GM23248 (cell line): ENCODE measurements at regions not wholly inside any gene's neighbourhood (a gene's known extent, or its start where the extent isn't known, plus 50 kb on each side); places are given as distances from the start of the nearest gene placed in this dataset.

Experiments
- DNase-seq: peaks from one replicate; pipeline ENCODE4 v3.0.0-alpha.2; 2015
- H2AFZ ChIP-seq: fragments of 200-600 bp; sonication (generic); 2 replicates; pipeline ENCODE4 v1.6.1; 2016; ENCODE audit warnings: antibody characterized with exemption
- H3F3A ChIP-seq: fragments of 200-600 bp; sonication (generic); 2 replicates; pipeline ENCODE4 v1.6.1; 2016; ENCODE audit warnings: mild to moderate bottlenecking, antibody characterized with exemption, mixed run types; ENCODE audit not compliant: insufficient read depth
- H3K27ac ChIP-seq: fragments of 200-600 bp; sonication (generic); 2 replicates; pipeline ENCODE4 v1.5.1; 2016; ENCODE audit warnings: mild to moderate bottlenecking
- H3K27me3 ChIP-seq: fragments of 200-600 bp; sonication (generic); replicated peaks from 2 replicates; pipeline ENCODE4 v1.6.1; 2016; ENCODE audit warnings: mild to moderate bottlenecking; ENCODE audit not compliant: insufficient read depth
- H3K36me3 ChIP-seq: fragments of 200-600 bp; sonication (generic); 2 replicates; pipeline ENCODE4 v1.6.1; 2016; ENCODE audit warnings: low read depth, mild to moderate bottlenecking
- H3K4me1 ChIP-seq: fragments of 200-600 bp; sonication (generic); 2 replicates; pipeline ENCODE4 v1.6.1; 2016; ENCODE audit warnings: mild to moderate bottlenecking; ENCODE audit not compliant: insufficient read depth
- H3K4me2 ChIP-seq: fragments of 200-600 bp; sonication (generic); one replicate; pipeline ENCODE4 v1.6.1; 2016; ENCODE audit warnings: mild to moderate bottlenecking; ENCODE audit not compliant: unreplicated experiment
- H3K4me3 ChIP-seq: fragments of 200-600 bp; sonication (generic); 2 replicates; pipeline ENCODE4 v1.5.1; 2016; ENCODE audit warnings: mild to moderate bottlenecking
- H3K79me2 ChIP-seq: fragments of 200-600 bp; sonication (generic); 2 replicates; pipeline ENCODE4 v1.6.1; 2016; ENCODE audit warnings: mild to moderate bottlenecking; ENCODE audit not compliant: insufficient read depth
- H3K9ac ChIP-seq: fragments of 200-600 bp; sonication (generic); 2 replicates; pipeline ENCODE4 v1.6.1; 2016; ENCODE audit warnings: mild to moderate bottlenecking
- H3K9me2 ChIP-seq: fragments of 200-600 bp; sonication (generic); 2 replicates; pipeline ENCODE4 v1.6.1; 2016; ENCODE audit warnings: mixed run types, mild to moderate bottlenecking, moderate library complexity; ENCODE audit not compliant: insufficient read depth
- H3K9me3 ChIP-seq: fragments of 200-600 bp; sonication (generic); one replicate; pipeline ENCODE4 v1.6.1; 2017; ENCODE audit warnings: low read depth
- H4K20me1 ChIP-seq: fragments of 200-600 bp; sonication (generic); 2 replicates; pipeline ENCODE4 v1.6.0; 2016; ENCODE audit not compliant: insufficient read depth
- EZH2 ChIP-seq: fragments of 200-600 bp; sonication (generic); IDR thresholded peaks from 2 replicates; pipeline ENCODE4 v1.6.1; 2018; ENCODE audit warnings: antibody characterized with exemption, mild to moderate bottlenecking; ENCODE audit not compliant: insufficient read depth, poor library complexity, severe bottlenecking
- EZH2phosphoT487 ChIP-seq: fragments of 200-600 bp; sonication (generic); IDR thresholded peaks from 2 replicates; pipeline ENCODE4 v1.6.1; 2018; ENCODE audit warnings: antibody characterized with exemption, moderate library complexity, mild to moderate bottlenecking, low read depth; ENCODE audit not compliant: insufficient read depth
- WGBS, 2 experiments: methylation state at CpG; one replicate each; pipeline ENCODE4 v1.1.6; 2015 to 2017; ENCODE audit warnings: low lambda C conversion rate in 2 of 2, low coverage in 1 of 2; ENCODE audit errors: missing lambda C conversion rate in 2 of 2; 5-methylcytosine and 5-hydroxymethylcytosine counted together
- in situ Hi-C: fragments of 300-500 bp; cut with MboI; formaldehyde crosslinking; loops from 2 replicates; pipeline ENCODE4 v1.15.0; 2020

DNA sequence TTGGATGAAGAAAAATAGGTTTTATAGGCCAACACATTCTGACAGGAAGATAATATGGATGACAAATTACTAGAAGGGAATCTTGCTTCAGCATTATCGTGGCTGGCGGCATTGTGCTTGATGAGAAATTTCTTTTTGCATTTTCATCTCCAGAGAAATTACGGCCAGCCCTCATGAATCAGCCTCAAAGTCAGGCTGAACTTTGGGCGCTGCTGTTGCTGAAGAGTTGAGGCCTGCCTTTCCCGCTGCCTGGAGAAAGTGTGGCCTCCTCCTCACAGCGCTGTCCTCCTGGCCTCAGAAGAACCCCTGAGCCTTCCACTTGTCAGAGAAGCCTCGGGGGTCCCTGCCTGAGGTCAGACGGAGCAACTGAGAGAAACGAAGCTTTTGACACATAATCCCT, 272.4 kb upstream of the KCNIP4 start:
- H3K36me3 ChIP-seq, result no peaks in the 10 kb centered on the region
- H3K27ac ChIP-seq, result no peak overlapping the region
- H3K9ac ChIP-seq, result no peak overlapping the region
- H3K4me1 ChIP-seq, result no peaks in the 10 kb centered on the region
- peaks cover 12% of the 10 kb centered on the region; the same call in 1 of the 2 replicates for H3K27me3 ChIP-seq
- in situ Hi-C loops, result no loop called here
- WGBS, 2 experiments, result 53 to 56% methylated on average over 9 of the region's 9 CpGs
- H3K4me3 ChIP-seq, result no peak overlapping the region
- no peaks in the 10 kb centered on the region for H3K79me2 ChIP-seq
- no peaks in the 10 kb centered on the region for H3K9me2 ChIP-seq
- no peaks in the 10 kb centered on the region for H3K9me3 ChIP-seq
- no peaks in the 10 kb centered on the region for H3F3A ChIP-seq
- no peak for DNase-seq
- H4K20me1 ChIP-seq, result no peaks in the 10 kb centered on the region
- H3K4me2 ChIP-seq, result no peak overlapping the region
- TF ChIP-seq EZH2phosphoT487 (no peak), EZH2 (no peak)
- H2AFZ ChIP-seq, result no peak overlapping the region

DNA sequence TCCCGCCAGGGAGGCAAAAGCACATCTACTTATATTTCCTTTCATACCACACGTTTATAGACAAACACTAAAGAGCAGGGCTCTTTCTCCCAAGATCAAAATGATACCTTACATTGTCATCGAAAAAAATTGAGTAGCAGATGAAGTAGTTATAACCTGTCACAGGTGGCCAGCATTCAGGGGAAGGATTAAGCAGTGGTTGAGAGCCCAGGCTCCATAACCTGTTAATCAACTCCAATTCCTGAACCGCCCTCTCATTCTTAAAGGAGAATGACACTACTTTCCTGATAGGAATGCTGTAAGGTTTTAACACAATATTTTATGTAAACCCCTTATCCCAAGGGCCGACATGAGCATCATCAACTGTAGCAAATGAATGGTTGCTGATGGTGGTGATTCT, 268.9 kb upstream of the KCNIP4 start:
- H3K9ac ChIP-seq, result no peak overlapping the region
- H3K4me3 ChIP-seq, result no peak overlapping the region
- no peaks in the 10 kb centered on the region for H3F3A ChIP-seq
- no peaks in the 10 kb centered on the region for H3K9me3 ChIP-seq
- no peaks in the 10 kb centered on the region for H3K9me2 ChIP-seq
- H3K36me3 ChIP-seq, result no peaks in the 10 kb centered on the region
- no peak overlapping the region for H3K27ac ChIP-seq
- H2AFZ ChIP-seq, result no peak overlapping the region
- TF ChIP-seq EZH2phosphoT487, result no peak
- TF ChIP-seq EZH2, result no peak
- in situ Hi-C loops, result no loop called here
- H3K79me2 ChIP-seq, result no peaks in the 10 kb centered on the region
- no peaks in the 10 kb centered on the region for H3K4me1 ChIP-seq
- no peaks in the 10 kb centered on the region for H4K20me1 ChIP-seq
- H3K27me3 ChIP-seq, result peaks cover 23% of the 10 kb centered on the region
- DNase-seq, result no peak
- WGBS, 2 experiments, result 28 to 32% methylated on average over 5 of the region's 5 CpGs
- no peak overlapping the region for H3K4me2 ChIP-seq

DNA sequence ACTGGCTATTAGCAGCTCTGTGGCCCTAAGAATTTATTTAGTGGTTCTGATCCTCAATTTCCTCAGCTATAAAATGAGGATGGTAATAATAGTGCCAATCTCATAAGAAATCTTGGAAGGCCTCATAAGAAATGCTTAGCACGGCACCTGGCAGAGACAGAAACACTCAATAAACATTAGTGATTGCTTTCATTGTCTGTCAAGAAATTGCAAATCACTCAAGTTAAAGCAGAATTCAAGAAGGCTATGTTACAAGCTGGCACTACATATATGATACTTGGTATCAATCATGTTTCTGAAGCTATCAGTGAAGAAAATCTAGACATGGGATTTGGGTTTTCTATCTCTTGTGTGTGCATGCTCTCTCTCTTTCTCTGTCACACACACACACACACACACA, 267.7 kb upstream of the KCNIP4 start:
- Histone ChIP-seq H3K27ac (no peak overlapping the region), H3K79me2 (no peaks in the 10 kb centered on the region), H3K9ac (no peak overlapping the region), H4K20me1 (no peaks in the 10 kb centered on the region), H3K4me1 (no peaks in the 10 kb centered on the region), H3F3A (no peaks in the 10 kb centered on the region), H3K36me3 (no peaks in the 10 kb centered on the region), H3K9me3 (no peaks in the 10 kb centered on the region), H3K27me3 (peaks cover 23% of the 10 kb centered on the region), H2AFZ (no peak overlapping the region), H3K9me2 (no peaks in the 10 kb centered on the region), H3K4me2 (no peak overlapping the region), H3K4me3 (no peak overlapping the region)
- no peak for DNase-seq
- WGBS, 2 experiments, result 53 to 70% methylated on average over 1 of the region's 1 CpG
- TF ChIP-seq EZH2 (no peak), EZH2phosphoT487 (no peak)
- in situ Hi-C loops, result no loop called here

GRCh38 chr4:22215084-22215483, 266.5 kb upstream of the KCNIP4 start:
- H3K4me1 ChIP-seq, result no peaks in the 10 kb centered on the region
- WGBS, 2 experiments, result 8 to 10% methylated on average over 1 of the region's 1 CpG
- no peak overlapping the region for H3K27ac ChIP-seq
- H3K9ac ChIP-seq, result no peak overlapping the region
- no peak for TF ChIP-seq EZH2phosphoT487
- TF ChIP-seq EZH2, result no peak
- H3K36me3 ChIP-seq, result no peaks in the 10 kb centered on the region
- peaks cover 23% of the 10 kb centered on the region for H3K27me3 ChIP-seq
- no peak for DNase-seq
- in situ Hi-C loops, result no loop called here
- no peaks in the 10 kb centered on the region for H3K9me2 ChIP-seq
- no peak overlapping the region for H2AFZ ChIP-seq
- no peak overlapping the region for H3K4me2 ChIP-seq
- no peaks in the 10 kb centered on the region for H4K20me1 ChIP-seq
- H3K9me3 ChIP-seq, result no peaks in the 10 kb centered on the region
- H3K4me3 ChIP-seq, result no peak overlapping the region
- no peaks in the 10 kb centered on the region for H3F3A ChIP-seq
- H3K79me2 ChIP-seq, result no peaks in the 10 kb centered on the region

- H3F3A ChIP-seq, result no peaks in the 10 kb centered on the region
- H3K27me3 ChIP-seq, result no peaks in the 10 kb centered on the region
- no peak overlapping the region for H2AFZ ChIP-seq
- 56 to 61% methylated on average over 1 of the region's 1 CpG for WGBS, 2 experiments
- H4K20me1 ChIP-seq, result no peaks in the 10 kb centered on the region
- no peaks in the 10 kb centered on the region for H3K9me3 ChIP-seq
- H3K36me3 ChIP-seq, result no peaks in the 10 kb centered on the region
- no peak overlapping the region for H3K9ac ChIP-seq
- no peaks in the 10 kb centered on the region for H3K79me2 ChIP-seq
- H3K4me2 ChIP-seq, result no peak overlapping the region
- no peak overlapping the region for H3K27ac ChIP-seq
- no peak for DNase-seq
- H3K9me2 ChIP-seq, result no peaks in the 10 kb centered on the region
- TF ChIP-seq EZH2 (no peak), EZH2phosphoT487 (no peak)
- in situ Hi-C loops, result no loop called here
- peaks cover 16% of the 10 kb centered on the region; the same call in 1 of the 2 replicates for H3K4me1 ChIP-seq
- H3K4me3 ChIP-seq, result no peak overlapping the region
These were observed 255.1 kb upstream of the KCNIP4 start for GRCh38 chr4:22203711-22204011.
